GM23338 (cell line): ENCODE measurements at regions not wholly inside any gene's neighbourhood (a gene's known extent, or its start where the extent isn't known, plus 50 kb on each side); places are given as distances from the start of the nearest gene placed in this dataset.

Experiments used
- ATAC-seq: fragments of 200-7000 bp; cut with Tn5 transposase; 3 replicates; pipeline ENCODE4 v1.9.1; 2020
- DNase-seq: peaks from one replicate; pipeline ENCODE4 v3.0.0-alpha.2; 2015; ENCODE audit warnings: low spot score
- H2AFZ ChIP-seq: fragments of 200-600 bp; sonication (generic); 2 replicates; pipeline ENCODE4 v1.8.0; 2016; ENCODE audit warnings: antibody characterized with exemption, mild to moderate bottlenecking, moderate library complexity
- H3F3A ChIP-seq: fragments of 200-600 bp; sonication (generic); replicated peaks from 2 replicates; pipeline ENCODE4 v1.8.0; 2017; ENCODE audit warnings: antibody characterized with exemption, mixed run types, low read depth
- H3K27ac ChIP-seq: fragments of 200-600 bp; sonication (generic); 2 replicates; pipeline ENCODE4 v1.6.1; 2016; ENCODE audit warnings: low read depth
- H3K27me3 ChIP-seq: fragments of 200-600 bp; sonication (generic); 2 replicates; pipeline ENCODE4 v1.8.0; 2016; ENCODE audit warnings: mild to moderate bottlenecking, mixed run types, moderate library complexity; ENCODE audit not compliant: insufficient read depth
- H3K36me3 ChIP-seq: fragments of 200-600 bp; sonication (generic); 2 replicates; pipeline ENCODE4 v1.8.0; 2016; ENCODE audit warnings: mild to moderate bottlenecking; ENCODE audit not compliant: insufficient read depth
- H3K4me1 ChIP-seq: fragments of 200-600 bp; sonication (generic); 2 replicates; pipeline ENCODE4 v1.8.0; 2016; ENCODE audit warnings: mild to moderate bottlenecking, moderate library complexity; ENCODE audit not compliant: insufficient read depth
- H3K4me2 ChIP-seq: fragments of 200-600 bp; sonication (generic); 2 replicates; pipeline ENCODE4 v1.7.1; 2017; ENCODE audit warnings: mixed run types
- H3K4me3 ChIP-seq: fragments of 200-600 bp; sonication (generic); 2 replicates; pipeline ENCODE4 v1.6.1; 2016; ENCODE audit warnings: mixed run types
- H3K79me2 ChIP-seq: fragments of 200-600 bp; sonication (generic); replicated peaks from 2 replicates; pipeline ENCODE4 v1.8.0; 2017; ENCODE audit warnings: mild to moderate bottlenecking; ENCODE audit not compliant: insufficient read depth
- H3K9me2 ChIP-seq: fragments of 200-600 bp; sonication (generic); 2 replicates; pipeline ENCODE4 v1.8.0; 2017; ENCODE audit not compliant: insufficient read depth
- H4K20me1 ChIP-seq: fragments of 200-600 bp; sonication (generic); replicated peaks from 2 replicates; pipeline ENCODE4 v1.8.0; 2017; ENCODE audit warnings: mild to moderate bottlenecking; ENCODE audit not compliant: insufficient read depth
- H3K27ac Mint-ChIP-seq: 2 replicates; pipeline ENCODE4 v1.8.0; 2020; ENCODE audit warnings: inconsistent platforms, mild to moderate bottlenecking, moderate library complexity, mixed read lengths
- H3K27me3 Mint-ChIP-seq: 3 replicates; pipeline ENCODE4 v1.8.0; 2022; ENCODE audit warnings: low read depth, mild to moderate bottlenecking, moderate library complexity, mixed read lengths, inconsistent platforms; ENCODE audit not compliant: insufficient read depth, poor library complexity
- H3K36me3 Mint-ChIP-seq: 3 replicates; pipeline ENCODE4 v1.8.0; 2021; ENCODE audit warnings: low read depth, mild to moderate bottlenecking, inconsistent platforms, moderate library complexity, mixed read lengths
- H3K4me1 Mint-ChIP-seq: 3 replicates; pipeline ENCODE4 v1.8.0; 2020; ENCODE audit warnings: mild to moderate bottlenecking, inconsistent platforms, mixed read lengths
- H3K4me3 Mint-ChIP-seq: 3 replicates; pipeline ENCODE4 v1.8.0; 2021; ENCODE audit warnings: moderate library complexity, mild to moderate bottlenecking, inconsistent platforms, mixed read lengths
- H3K9me3 Mint-ChIP-seq: 3 replicates; pipeline ENCODE4 v1.8.0; 2020; ENCODE audit warnings: moderate library complexity, mild to moderate bottlenecking, inconsistent platforms, mixed read lengths
- CREB1 ChIP-seq: fragments of 250-450 bp; sonication (Bioruptor Pico); IDR thresholded peaks from 2 replicates; pipeline ENCODE4 v1.5.0; 2020; ENCODE audit warnings: low read depth, mild to moderate bottlenecking, moderate library complexity
- CTCF ChIP-seq, 2 experiments: fragments of 200-600 bp in 1 of 2; sonication (generic) in 1 of 2; conservative IDR thresholded peaks; 2 replicates each; pipeline versions ENCODE4 v1.5.1 to v1.6.1; 2016 to 2017; ENCODE audit warnings: antibody characterized with exemption in 2 of 2, low read depth in 2 of 2, mild to moderate bottlenecking in 2 of 2, moderate library complexity in 1 of 2
- ETS1 ChIP-seq: IDR thresholded peaks from 2 replicates; pipeline ENCODE4 v1.6.1; 2016; ENCODE audit warnings: antibody characterized with exemption
- EZH2 ChIP-seq: fragments of 200-600 bp; sonication (generic); IDR thresholded peaks from one replicate; pipeline ENCODE4 v1.8.0; 2017; ENCODE audit warnings: antibody characterized with exemption, mild to moderate bottlenecking, low read depth; ENCODE audit not compliant: unreplicated experiment
- EZH2phosphoT487 ChIP-seq: fragments of 200-600 bp; sonication (generic); IDR thresholded peaks from one replicate; pipeline ENCODE4 v1.8.1; 2018; ENCODE audit warnings: antibody characterized with exemption; ENCODE audit not compliant: unreplicated experiment
- JUNB ChIP-seq: IDR thresholded peaks from one replicate; pipeline ENCODE4 v1.6.1; 2016; ENCODE audit warnings: antibody characterized with exemption; ENCODE audit not compliant: unreplicated experiment
- NANOG ChIP-seq: IDR thresholded peaks from 2 replicates; pipeline ENCODE4 v1.6.1; 2016; ENCODE audit warnings: antibody characterized with exemption, borderline replicate concordance
- POLR2AphosphoS5 ChIP-seq: IDR thresholded peaks from 2 replicates; pipeline ENCODE4 v1.6.1; 2016; ENCODE audit warnings: antibody characterized with exemption, low read depth
- REST ChIP-seq: IDR thresholded peaks from one replicate; pipeline ENCODE4 v1.6.1; 2018; ENCODE audit warnings: antibody characterized with exemption; ENCODE audit not compliant: unreplicated experiment
- STAT1 ChIP-seq: IDR thresholded peaks from one replicate; pipeline ENCODE4 v1.6.1; 2016; ENCODE audit warnings: antibody characterized with exemption; ENCODE audit not compliant: unreplicated experiment
- ZNF114 ChIP-seq: fragments of 250-450 bp; sonication (Bioruptor Pico); IDR thresholded peaks from 2 replicates; pipeline ENCODE4 v1.5.0; 2020; ENCODE audit warnings: mild to moderate bottlenecking, moderate library complexity
- ZNF331 ChIP-seq: fragments of 250-450 bp; sonication (Bioruptor Pico); IDR thresholded peaks from 2 replicates; pipeline ENCODE4 v1.5.0; 2020; ENCODE audit warnings: low read depth, mild to moderate bottlenecking, moderate library complexity
- ZNF462 ChIP-seq: fragments of 250-450 bp; sonication (Bioruptor Pico); IDR thresholded peaks from 2 replicates; pipeline ENCODE4 v1.5.0; 2020; ENCODE audit warnings: mild to moderate bottlenecking, moderate library complexity

GRCh38 chr4:125983168-125983567, 668.4 kb downstream of the FAT4 start:
- peaks cover 6% of the 10 kb centered on the region; the same call in 1 of the 2 replicates for H3K4me1 ChIP-seq
- H3F3A ChIP-seq = no peaks in the 10 kb centered on the region
- H3K36me3 ChIP-seq = no peaks in the 10 kb centered on the region
- no peaks in the 10 kb centered on the region for H3K79me2 ChIP-seq
- H3K4me1 Mint-ChIP-seq = peaks cover 13% of the 10 kb centered on the region
- TF ChIP-seq EZH2phosphoT487 = no peak
- TF ChIP-seq ZNF331 = no peak
- TF ChIP-seq EZH2 = no peak
- no peak for TF ChIP-seq REST
- TF ChIP-seq ZNF114 = no peak
- TF ChIP-seq CTCF (conservative IDR thresholded peaks at IDR 0.05; ENCODE audit: low read depth in 2 of 2) = no peak
- TF ChIP-seq ZNF462 (CRISPR knock-in tag) = no peak
- no peak for TF ChIP-seq NANOG
- TF ChIP-seq ETS1 = no peak
- TF ChIP-seq JUNB = no peak
- no peak for TF ChIP-seq CREB1
- no peak for TF ChIP-seq STAT1
- no peak for TF ChIP-seq POLR2AphosphoS5
- H3K36me3 Mint-ChIP-seq = no peaks in the 10 kb centered on the region; the same call in 2 of the 3 replicates
- H3K9me2 ChIP-seq = no peaks in the 10 kb centered on the region
- H3K4me3 Mint-ChIP-seq = no peak overlapping the region
- no peak overlapping the region for H2AFZ ChIP-seq
- no peak for ATAC-seq
- H3K27ac ChIP-seq = no peak overlapping the region
- H3K27me3 ChIP-seq = no peaks in the 10 kb centered on the region
- H4K20me1 ChIP-seq = no peaks in the 10 kb centered on the region
- no peak overlapping the region for H3K4me2 ChIP-seq
- DNase-seq = no peak
- H3K27ac Mint-ChIP-seq = no peak overlapping the region
- no peaks in the 10 kb centered on the region for H3K27me3 Mint-ChIP-seq
- no peak overlapping the region for H3K4me3 ChIP-seq
- no peaks in the 10 kb centered on the region for H3K9me3 Mint-ChIP-seq
